D721Med (cell line): ENCODE measurements at regions not wholly inside any gene's neighbourhood (a gene's known extent, or its start where the extent isn't known, plus 50 kb on each side); places are given as distances from the start of the nearest gene placed in this dataset.

Experiments
- DNase-seq: peaks from one replicate; pipeline ENCODE4 v3.0.0; 2011; ENCODE audit warnings: low spot score; ENCODE audit not compliant: insufficient read length
- FAIRE-seq: peaks from 2 replicates; lab custom pipeline; 2011; peaks lifted over from hg19 to GRCh38; lab: Jason Lieb, UNC
- CTCF ChIP-seq: IDR thresholded peaks from 2 replicates; pipeline ENCODE4 v1.5.1; 2012; ENCODE audit warnings: mild to moderate bottlenecking, control low read depth; ENCODE audit not compliant: insufficient read depth; ENCODE audit errors: missing control alignments

GRCh38 chr2:38128653-38129052, 52.7 kb upstream of the CYP1B1 start:
- DNase-seq (no peak), FAIRE-seq (no peak)
- no peak for TF ChIP-seq CTCF

GRCh38 chr2:38127277-38127676, 51.3 kb upstream of the CYP1B1 start:
- FAIRE-seq (no peak), DNase-seq (no peak)
- TF ChIP-seq CTCF: no peak

GRCh38 chr2:38125842-38126241, 49.9 kb upstream of the CYP1B1 start:
- DNase-seq (no peak), FAIRE-seq (no peak)
- no peak for TF ChIP-seq CTCF
